ENCODE measurements at regions not wholly inside any gene's neighbourhood (a gene's known extent, or its start where the extent isn't known, plus 50 kb on each side); places are given as distances from the start of the nearest gene placed in this dataset.

- no peaks in the 10 kb centered on the region for H3K9me3 ChIP-seq
Observed at GRCh38 chr9:29311221-29311620, 1737.9 kb upstream of the C9orf72 start.

GRCh38 chr9:29312327-29312726, 1739.0 kb upstream of the C9orf72 start:
- H3K27me3 ChIP-seq, result no peaks in the 10 kb centered on the region
- no peaks in the 10 kb centered on the region for H3K4me1 ChIP-seq
- no peak for TF ChIP-seq CTCF (IDR thresholded peaks at IDR 0.05; ENCODE audit: low read depth, low read length)
- no peaks in the 10 kb centered on the region for H3K9me3 ChIP-seq
- no peaks in the 10 kb centered on the region for H3K36me3 ChIP-seq
- no peak overlapping the region for H3K4me3 ChIP-seq (ENCODE audit: low read depth, low read length)
- DNase-seq, result no peak

More at GRCh38 chr9:29311221-29311620, 1737.9 kb upstream of the C9orf72 start:
- H3K36me3 ChIP-seq, result no peaks in the 10 kb centered on the region
- no peak for TF ChIP-seq CTCF (IDR thresholded peaks at IDR 0.05; ENCODE audit: low read depth, low read length)
- no peaks in the 10 kb centered on the region for H3K27me3 ChIP-seq
- no peak overlapping the region for H3K4me3 ChIP-seq (ENCODE audit: low read depth, low read length)
- H3K4me1 ChIP-seq, result no peaks in the 10 kb centered on the region
- DNase-seq, result no peak

GRCh38 chr9:29319736-29320513, 1746.6 kb upstream of the C9orf72 start:
- H3K9me3 ChIP-seq, result no peaks in the 10 kb centered on the region
- H3K27me3 ChIP-seq, result no peaks in the 10 kb centered on the region
- DNase-seq, result no peak
- no peaks in the 10 kb centered on the region for H3K4me1 ChIP-seq
- H3K36me3 ChIP-seq, result no peaks in the 10 kb centered on the region
- TF ChIP-seq CTCF (IDR thresholded peaks at IDR 0.05; ENCODE audit: low read depth, low read length), result no peak
- H3K4me3 ChIP-seq (ENCODE audit: low read depth, low read length), result no peak overlapping the region

- TF ChIP-seq CTCF (IDR thresholded peaks at IDR 0.05; ENCODE audit: low read depth, low read length), result no peak
- no peak for DNase-seq
- no peak overlapping the region for H3K4me3 ChIP-seq (ENCODE audit: low read depth, low read length)
- H3K9me3 ChIP-seq, result no peaks in the 10 kb centered on the region
- no peaks in the 10 kb centered on the region for H3K4me1 ChIP-seq
- H3K36me3 ChIP-seq, result no peaks in the 10 kb centered on the region
- H3K27me3 ChIP-seq, result no peaks in the 10 kb centered on the region
Observed at GRCh38 chr9:29322240-29322639, 1749.0 kb upstream of the C9orf72 start.

- Histone ChIP-seq H3K27me3 (no peaks in the 10 kb centered on the region), H3K36me3 (no peaks in the 10 kb centered on the region), H3K4me1 (no peaks in the 10 kb centered on the region), H3K9me3 (no peaks in the 10 kb centered on the region), H3K4me3 (ENCODE audit: low read depth, low read length) (no peak overlapping the region)
- no peak for DNase-seq
- no peak for TF ChIP-seq CTCF (IDR thresholded peaks at IDR 0.05; ENCODE audit: low read depth, low read length)
Observed at GRCh38 chr9:29325894-29326293, 1752.6 kb upstream of the C9orf72 start.

- Histone ChIP-seq H3K4me3 (ENCODE audit: low read depth, low read length) (no peak overlapping the region), H3K27me3 (no peaks in the 10 kb centered on the region), H3K36me3 (no peaks in the 10 kb centered on the region), H3K4me1 (no peaks in the 10 kb centered on the region), H3K9me3 (no peaks in the 10 kb centered on the region)
- no peak for TF ChIP-seq CTCF (IDR thresholded peaks at IDR 0.05; ENCODE audit: low read depth, low read length)
- DNase-seq, result no peak
Observed at GRCh38 chr9:29332789-29333188, 1759.5 kb upstream of the C9orf72 start.
